OCI-LY1 (cell line): ENCODE measurements at regions not wholly inside any gene's neighbourhood (a gene's known extent, or its start where the extent isn't known, plus 50 kb on each side); places are given as distances from the start of the nearest gene placed in this dataset.

Experiments
- EZH2 ChIP-seq: fragments of 200-600 bp; sonication (generic), shearing (Covaris generic); IDR thresholded peaks from 2 replicates; pipeline ENCODE4 v1.8.0; 2017; ENCODE audit warnings: borderline replicate concordance, mixed run types, mild to moderate bottlenecking, antibody characterized with exemption, low read length, moderate library complexity, mixed read lengths
- TF ChIP-seq, protein P1 (sequence below): fragments of 200-600 bp; sonication (generic), shearing (Covaris generic); IDR thresholded peaks from 2 replicates; pipeline ENCODE4 v1.5.1; 2017; ENCODE audit warnings: mild to moderate bottlenecking, antibody characterized with exemption, low read length, moderate library complexity, mixed read lengths

DNA sequence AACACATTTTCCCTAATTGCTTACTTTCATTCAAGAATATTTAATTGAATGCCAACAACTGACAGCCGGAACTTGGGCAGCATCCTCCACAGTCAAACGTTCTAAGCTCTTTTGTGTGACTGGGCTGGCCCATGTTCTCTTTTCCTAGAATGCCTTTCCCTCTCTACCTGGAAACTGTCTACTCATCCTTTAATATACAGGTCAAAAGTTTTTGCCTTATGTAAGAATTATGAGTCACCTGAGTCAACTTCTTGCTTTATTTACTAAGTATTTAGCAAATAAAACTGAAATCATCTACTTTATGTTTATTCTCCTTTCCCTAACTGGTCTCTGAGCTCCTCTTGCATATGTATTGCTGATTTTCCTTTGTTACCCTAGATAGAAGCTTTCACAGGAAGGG, 172.2 kb downstream of the CHRM3 start:
- TF ChIP-seq, protein P1, sequence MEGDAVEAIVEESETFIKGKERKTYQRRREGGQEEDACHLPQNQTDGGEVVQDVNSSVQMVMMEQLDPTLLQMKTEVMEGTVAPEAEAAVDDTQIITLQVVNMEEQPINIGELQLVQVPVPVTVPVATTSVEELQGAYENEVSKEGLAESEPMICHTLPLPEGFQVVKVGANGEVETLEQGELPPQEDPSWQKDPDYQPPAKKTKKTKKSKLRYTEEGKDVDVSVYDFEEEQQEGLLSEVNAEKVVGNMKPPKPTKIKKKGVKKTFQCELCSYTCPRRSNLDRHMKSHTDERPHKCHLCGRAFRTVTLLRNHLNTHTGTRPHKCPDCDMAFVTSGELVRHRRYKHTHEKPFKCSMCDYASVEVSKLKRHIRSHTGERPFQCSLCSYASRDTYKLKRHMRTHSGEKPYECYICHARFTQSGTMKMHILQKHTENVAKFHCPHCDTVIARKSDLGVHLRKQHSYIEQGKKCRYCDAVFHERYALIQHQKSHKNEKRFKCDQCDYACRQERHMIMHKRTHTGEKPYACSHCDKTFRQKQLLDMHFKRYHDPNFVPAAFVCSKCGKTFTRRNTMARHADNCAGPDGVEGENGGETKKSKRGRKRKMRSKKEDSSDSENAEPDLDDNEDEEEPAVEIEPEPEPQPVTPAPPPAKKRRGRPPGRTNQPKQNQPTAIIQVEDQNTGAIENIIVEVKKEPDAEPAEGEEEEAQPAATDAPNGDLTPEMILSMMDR, result no peak
- no peak for TF ChIP-seq EZH2
